CD4-positive, alpha-beta T cell (primary cell): ENCODE measurements at regions not wholly inside any gene's neighbourhood (a gene's known extent, or its start where the extent isn't known, plus 50 kb on each side); places are given as distances from the start of the nearest gene placed in this dataset.

Experiments
- ATAC-seq: fragments of 200-7000 bp; cut with Tn5 transposase; one replicate; pipeline ENCODE4 v1.10.0; 2022; ENCODE audit warnings: mild to moderate bottlenecking; ENCODE audit not compliant: poor library complexity
- CTCF ChIA-PET: fragments of 350-600 bp; sonication (Branson Sonifier 250); formaldehyde crosslinking; loops from one replicate; lab custom pipeline; 2021; ENCODE audit warnings: antibody characterized with exemption, inconsistent platforms; lab: Charles Lee
- POLR2A ChIA-PET: fragments of 350-600 bp; sonication (Branson Sonifier 250); formaldehyde crosslinking; loops from one replicate; lab custom pipeline; 2021; ENCODE audit warnings: antibody characterized with exemption, inconsistent platforms; lab: Charles Lee
- DNase-seq, 14 experiments: peaks; one replicate each; pipeline ENCODE4 v3.0.0-alpha.2; 2013 to 2020; ENCODE audit warnings: mixed read lengths in 2 of 14
- H3K27ac ChIP-seq, 2 donors: one replicate each; pipeline versions ENCODE4 v1.5.1 to v1.7.0; 2013; ENCODE audit warnings: low read length in 2 of 2, low read depth in 1 of 2, mild to moderate bottlenecking in 1 of 2
- H3K27me3 ChIP-seq, 2 experiments: 1 replicate in 1 of 2; 2 replicates in 1 of 2; pipeline versions ENCODE4 v1.6.1 to v1.7.0; 2013; ENCODE audit warnings: low read length in 2 of 2, control low read depth in 1 of 2, mild to moderate bottlenecking in 1 of 2, moderate library complexity in 1 of 2; ENCODE audit not compliant: insufficient read depth in 2 of 2, control insufficient read depth in 1 of 2
- H3K36me3 ChIP-seq: one replicate; pipeline ENCODE4 v1.6.1; 2013; ENCODE audit warnings: low read length, control low read depth; ENCODE audit not compliant: insufficient read depth
- H3K4me1 ChIP-seq: one replicate; pipeline ENCODE4 v1.6.1; 2013; ENCODE audit warnings: low read length, control low read depth; ENCODE audit not compliant: insufficient read depth
- H3K4me3 ChIP-seq: one replicate; pipeline ENCODE4 v1.5.1; 2013; ENCODE audit warnings: mild to moderate bottlenecking, low read length, moderate library complexity
- H3K9me3 ChIP-seq, 2 experiments: 1 replicate in 1 of 2; 2 replicates in 1 of 2; pipeline versions ENCODE4 v1.6.1 to v1.7.0; 2013; ENCODE audit warnings: low read length in 2 of 2, mild to moderate bottlenecking in 2 of 2, control low read depth in 1 of 2, moderate library complexity in 1 of 2; ENCODE audit not compliant: control insufficient read depth in 1 of 2, insufficient read depth in 1 of 2
- H3K27ac Mint-ChIP-seq: one replicate; pipeline ENCODE4 v1.8.0; 2020; ENCODE audit warnings: mixed read lengths
- H3K27me3 Mint-ChIP-seq: one replicate; pipeline ENCODE4 v1.8.0; 2021; ENCODE audit warnings: mixed read lengths
- H3K36me3 Mint-ChIP-seq: one replicate; pipeline ENCODE4 v1.8.0; 2021; ENCODE audit warnings: low read depth, mixed read lengths
- H3K4me1 Mint-ChIP-seq: one replicate; pipeline ENCODE4 v1.8.0; 2021; ENCODE audit warnings: low read depth, mixed read lengths
- H3K4me3 Mint-ChIP-seq: one replicate; pipeline ENCODE4 v1.8.0; 2020; ENCODE audit warnings: mild to moderate bottlenecking, mixed read lengths
- H3K9me3 Mint-ChIP-seq: one replicate; pipeline ENCODE4 v1.8.0; 2020; ENCODE audit warnings: mixed read lengths
- intact Hi-C, 2 experiments: fragments of 100-400 bp; cut with DNase I in 1 of 2; cut with micrococcal nuclease in 1 of 2; formaldehyde crosslinking; loops; one replicate each; pipeline versions ENCODE4 v1.15.1 to v1.9.0; 2023 to 2025; cut with DNase I, micrococcal nuclease
- TF ChIP-seq, protein P1 (sequence below): fragments of 200-600 bp; IDR thresholded peaks from one replicate; pipeline ENCODE4 v1.8.0; 2022; ENCODE audit warnings: antibody characterized with exemption, mild to moderate bottlenecking

GRCh38 chr5:82664732-82665131, 386.6 kb upstream of the RPS23 start:
- Mint-ChIP-seq H3K9me3 (no peaks in the 10 kb centered on the region), H3K4me3 (no peak overlapping the region), H3K27me3 (no peaks in the 10 kb centered on the region), H3K27ac (no peak overlapping the region), H3K36me3 (no peaks in the 10 kb centered on the region), H3K4me1 (no peaks in the 10 kb centered on the region)
- intact Hi-C loops, result no loop called here
- no peak overlapping the region for H3K4me3 ChIP-seq
- POLR2A ChIA-PET, result no interaction called here
- no peaks in the 10 kb centered on the region for H3K36me3 ChIP-seq
- no peaks in the 10 kb centered on the region for H3K4me1 ChIP-seq
- ATAC-seq, result no peak
- no peak overlapping the region for H3K27ac ChIP-seq
- no peak for DNase-seq
- TF ChIP-seq, protein P1, sequence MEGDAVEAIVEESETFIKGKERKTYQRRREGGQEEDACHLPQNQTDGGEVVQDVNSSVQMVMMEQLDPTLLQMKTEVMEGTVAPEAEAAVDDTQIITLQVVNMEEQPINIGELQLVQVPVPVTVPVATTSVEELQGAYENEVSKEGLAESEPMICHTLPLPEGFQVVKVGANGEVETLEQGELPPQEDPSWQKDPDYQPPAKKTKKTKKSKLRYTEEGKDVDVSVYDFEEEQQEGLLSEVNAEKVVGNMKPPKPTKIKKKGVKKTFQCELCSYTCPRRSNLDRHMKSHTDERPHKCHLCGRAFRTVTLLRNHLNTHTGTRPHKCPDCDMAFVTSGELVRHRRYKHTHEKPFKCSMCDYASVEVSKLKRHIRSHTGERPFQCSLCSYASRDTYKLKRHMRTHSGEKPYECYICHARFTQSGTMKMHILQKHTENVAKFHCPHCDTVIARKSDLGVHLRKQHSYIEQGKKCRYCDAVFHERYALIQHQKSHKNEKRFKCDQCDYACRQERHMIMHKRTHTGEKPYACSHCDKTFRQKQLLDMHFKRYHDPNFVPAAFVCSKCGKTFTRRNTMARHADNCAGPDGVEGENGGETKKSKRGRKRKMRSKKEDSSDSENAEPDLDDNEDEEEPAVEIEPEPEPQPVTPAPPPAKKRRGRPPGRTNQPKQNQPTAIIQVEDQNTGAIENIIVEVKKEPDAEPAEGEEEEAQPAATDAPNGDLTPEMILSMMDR, result no peak
- no peaks in the 10 kb centered on the region for H3K27me3 ChIP-seq
- CTCF ChIA-PET, result no interaction called here
- H3K9me3 ChIP-seq, result no peaks in the 10 kb centered on the region

DNA sequence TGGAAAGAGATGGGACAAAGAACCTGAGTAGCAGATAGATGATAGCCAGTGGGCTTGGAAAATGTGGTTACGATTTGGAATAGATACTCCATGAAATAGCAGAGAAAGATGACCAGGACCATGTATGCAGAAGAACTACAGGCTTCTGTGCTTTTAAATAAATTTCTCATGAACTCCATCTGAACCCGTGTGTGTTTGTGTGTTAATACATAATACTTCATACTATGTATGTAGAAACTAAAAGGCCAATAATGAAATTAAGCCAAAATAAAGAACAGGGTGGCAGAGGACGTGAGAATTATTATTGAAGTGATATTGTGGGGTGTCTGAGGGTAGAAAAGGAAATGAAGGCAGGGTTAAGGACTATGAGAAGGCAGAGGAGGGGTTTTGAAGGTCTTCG, 385.1 kb upstream of the RPS23 start:
- POLR2A ChIA-PET, result no interaction called here
- H3K4me1 Mint-ChIP-seq, result no peaks in the 10 kb centered on the region
- H3K36me3 Mint-ChIP-seq, result no peaks in the 10 kb centered on the region
- TF ChIP-seq, protein P1, result no peak
- intact Hi-C loops, result no loop called here
- Histone ChIP-seq H3K27ac (no peak overlapping the region), H3K9me3 (no peaks in the 10 kb centered on the region), H3K4me3 (no peak overlapping the region), H3K36me3 (no peaks in the 10 kb centered on the region), H3K27me3 (no peaks in the 10 kb centered on the region), H3K4me1 (no peaks in the 10 kb centered on the region)
- no peaks in the 10 kb centered on the region for H3K27me3 Mint-ChIP-seq
- ATAC-seq, result no peak
- no peak overlapping the region for H3K27ac Mint-ChIP-seq
- no peak overlapping the region for H3K4me3 Mint-ChIP-seq
- no peak for DNase-seq
- H3K9me3 Mint-ChIP-seq, result no peaks in the 10 kb centered on the region
- CTCF ChIA-PET, result no interaction called here

DNA sequence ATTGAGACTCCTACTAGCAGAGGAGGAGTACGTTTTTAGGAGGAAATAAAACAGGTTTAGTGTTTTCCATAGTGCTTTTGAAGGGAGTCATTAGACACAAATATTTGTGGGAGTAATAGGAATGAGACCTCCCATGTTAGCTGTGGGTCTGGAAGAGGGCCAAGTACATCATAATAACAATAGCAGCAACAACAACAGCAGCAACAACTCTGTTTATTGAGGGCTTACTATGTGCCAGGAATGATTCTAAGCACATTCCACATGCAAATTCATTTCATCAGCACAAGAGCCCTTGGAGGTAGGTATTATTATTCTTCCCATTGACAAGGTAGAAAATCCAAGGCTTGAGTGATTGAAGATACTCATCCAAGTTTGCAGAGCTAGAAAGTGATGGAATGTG, 384.2 kb upstream of the RPS23 start:
- ATAC-seq (no peak), DNase-seq (no peak)
- ChIA-PET POLR2A (no interaction called here), CTCF (no interaction called here)
- Histone ChIP-seq H3K27me3 (no peaks in the 10 kb centered on the region), H3K9me3 (no peaks in the 10 kb centered on the region), H3K36me3 (no peaks in the 10 kb centered on the region), H3K4me3 (no peak overlapping the region), H3K27ac (no peak overlapping the region), H3K4me1 (no peaks in the 10 kb centered on the region)
- intact Hi-C loops, result no loop called here
- Mint-ChIP-seq H3K9me3 (no peaks in the 10 kb centered on the region), H3K27me3 (no peaks in the 10 kb centered on the region), H3K27ac (no peak overlapping the region), H3K36me3 (no peaks in the 10 kb centered on the region), H3K4me1 (no peaks in the 10 kb centered on the region), H3K4me3 (no peak overlapping the region)
- TF ChIP-seq, protein P1, result no peak
